IMR-90 (cell line): ENCODE measurements at regions not wholly inside any gene's neighbourhood (a gene's known extent, or its start where the extent isn't known, plus 50 kb on each side); places are given as distances from the start of the nearest gene placed in this dataset.

ENCODE experiments used
- ATAC-seq: fragments of 200-7000 bp; cut with Tn5 transposase; 2 replicates; pipeline ENCODE4 v1.9.1; 2020; ENCODE audit warnings: low read depth, mild to moderate bottlenecking, moderate library complexity
- BruUV-seq: library from RNA; stranded (reverse); fragments of 400-500 nt; replicated peaks from 2 replicates; lab custom pipeline; 2021; lab: Mats Ljungman, UMichigan
- CTCF ChIA-PET: fragments of 300-600 bp; formaldehyde crosslinking; extraction: SDS; loops from one replicate; lab custom pipeline; 2021; ENCODE audit warnings: antibody characterized with exemption; lab: Yijun Ruan, JAX
- POLR2A ChIA-PET: fragments of 300-600 bp; sonication (Branson Sonifier 250); formaldehyde crosslinking; loops from one replicate; lab custom pipeline; 2022; ENCODE audit warnings: antibody characterized with exemption; ENCODE audit not compliant: unreplicated experiment; lab: Charles Lee
- DNase-seq: peaks from one replicate; pipeline ENCODE4 v3.0.0; 2013
- H2AFZ ChIP-seq: replicated peaks from 2 replicates; pipeline ENCODE3; 2013; ENCODE audit warnings: low read length, mild to moderate bottlenecking; ENCODE audit not compliant: poor library complexity
- H2AK5ac ChIP-seq: 2 replicates; pipeline ENCODE4 v1.6.1; 2013; ENCODE audit warnings: low read depth, low read length, inconsistent platforms
- H2AK9ac ChIP-seq: replicated peaks from 2 replicates; pipeline ENCODE3; 2013; ENCODE audit warnings: mild to moderate bottlenecking, low read depth, low read length, moderate library complexity; ENCODE audit not compliant: poor library complexity
- H2BK120ac ChIP-seq: 2 replicates; pipeline ENCODE4 v1.6.1; 2013; ENCODE audit warnings: low read depth, low read length, inconsistent platforms
- H2BK15ac ChIP-seq: 3 replicates; pipeline ENCODE4 v1.6.1; 2013; ENCODE audit warnings: low read depth, low read length, inconsistent platforms
- H2BK20ac ChIP-seq: 2 replicates; pipeline ENCODE4 v1.6.1; 2013; ENCODE audit warnings: low read depth, mild to moderate bottlenecking, inconsistent platforms, low read length, moderate library complexity
- H2BK5ac ChIP-seq: 2 replicates; pipeline ENCODE4 v1.6.1; 2013; ENCODE audit warnings: mild to moderate bottlenecking, low read depth, low read length, inconsistent platforms; ENCODE audit not compliant: poor library complexity, severe bottlenecking
- H3K14ac ChIP-seq: replicated peaks from 2 replicates; pipeline ENCODE4 v1.6.1; 2013; ENCODE audit warnings: low read depth, low read length, inconsistent platforms
- H3K18ac ChIP-seq: 2 replicates; pipeline ENCODE4 v1.6.1; 2013; ENCODE audit warnings: low read depth, low read length, control low read depth
- H3K23ac ChIP-seq: 2 replicates; pipeline ENCODE4 v1.6.1; 2013; ENCODE audit warnings: low read depth, low read length, inconsistent platforms
- H3K27ac ChIP-seq: 2 replicates; pipeline ENCODE4 v1.5.1; 2013; ENCODE audit warnings: mild to moderate bottlenecking, control low read depth, low read length; ENCODE audit not compliant: insufficient read depth
- H3K27me3 ChIP-seq: 2 replicates; pipeline ENCODE4 v1.6.1; 2013; ENCODE audit warnings: low read length; ENCODE audit not compliant: control insufficient read depth, insufficient read depth
- H3K36me3 ChIP-seq: 2 replicates; pipeline ENCODE4 v1.6.1; 2013; ENCODE audit warnings: low read length, mixed read lengths; ENCODE audit not compliant: control insufficient read depth, insufficient read depth
- H3K4ac ChIP-seq: 2 replicates; pipeline ENCODE4 v1.6.1; 2013; ENCODE audit warnings: low read depth, low read length, inconsistent platforms
- H3K4me1 ChIP-seq: 2 replicates; pipeline ENCODE4 v1.6.1; 2013; ENCODE audit warnings: low read length, mixed read lengths; ENCODE audit not compliant: control insufficient read depth, insufficient read depth
- H3K4me2 ChIP-seq: 2 replicates; pipeline ENCODE4 v1.6.1; 2013; ENCODE audit warnings: low read depth, mild to moderate bottlenecking, control low read depth, low read length, moderate library complexity
- H3K4me3 ChIP-seq: 2 replicates; pipeline ENCODE4 v1.5.1; 2013; ENCODE audit warnings: low read depth, mild to moderate bottlenecking, control low read depth, low read length, moderate library complexity; ENCODE audit not compliant: insufficient read depth
- H3K56ac ChIP-seq: 2 replicates; pipeline ENCODE4 v1.6.1; 2013; ENCODE audit warnings: low read length, inconsistent platforms; ENCODE audit not compliant: insufficient read depth; ENCODE audit errors: extremely low read depth
- H3K79me1 ChIP-seq, 2 experiments: 2 replicates each; pipeline ENCODE4 v1.6.1; 2013; ENCODE audit warnings: low read length in 2 of 2, inconsistent platforms in 1 of 2, low read depth in 1 of 2
- H3K9ac ChIP-seq: 2 replicates; pipeline ENCODE4 v1.6.1; 2013; ENCODE audit warnings: low read depth, low read length, control low read depth
- H3K9me1 ChIP-seq: 2 replicates; pipeline ENCODE4 v1.6.1; 2013; ENCODE audit warnings: low read length, inconsistent platforms; ENCODE audit not compliant: insufficient read depth
- H3K9me3 ChIP-seq: 2 replicates; pipeline ENCODE4 v1.6.1; 2013; ENCODE audit warnings: low read length; ENCODE audit not compliant: control insufficient read depth, insufficient read depth
- H4K20me1 ChIP-seq: 2 replicates; pipeline ENCODE4 v1.6.1; 2013; ENCODE audit warnings: low read length, inconsistent platforms; ENCODE audit not compliant: insufficient read depth
- H4K5ac ChIP-seq: 2 replicates; pipeline ENCODE4 v1.6.1; 2013; ENCODE audit warnings: mild to moderate bottlenecking, low read depth, low read length, control low read depth
- H4K8ac ChIP-seq, 2 experiments: 2 replicates each; pipeline ENCODE4 v1.6.1; 2013; ENCODE audit warnings: low read depth in 2 of 2, low read length in 2 of 2, control low read depth in 1 of 2, inconsistent platforms in 1 of 2
- H4K91ac ChIP-seq: 2 replicates; pipeline ENCODE4 v1.6.1; 2013; ENCODE audit warnings: low read depth, low read length, inconsistent platforms; ENCODE audit not compliant: insufficient read depth
- BHLHE40 ChIP-seq: fragments of 150-350 bp; IDR thresholded peaks from 2 replicates; pipeline ENCODE4 v1.6.1; 2016; ENCODE audit warnings: mild to moderate bottlenecking, low read depth, low read length
- CEBPB ChIP-seq: IDR thresholded peaks from 2 replicates; pipeline ENCODE4 v1.6.1; 2012; ENCODE audit warnings: low read depth, low read length, improper control_type of control experiment
- FOS ChIP-seq: fragments of 150-350 bp; IDR thresholded peaks from 2 replicates; pipeline ENCODE4 v1.6.1; 2016; ENCODE audit warnings: low read depth, low read length
- MAFK ChIP-seq: IDR thresholded peaks from 2 replicates; pipeline ENCODE4 v1.6.1; 2012; ENCODE audit warnings: low read depth, low read length, improper control_type of control experiment
- MXI1 ChIP-seq: IDR thresholded peaks from 2 replicates; pipeline ENCODE4 v1.6.1; 2012; ENCODE audit warnings: low read depth, mild to moderate bottlenecking, low read length, moderate library complexity, borderline replicate concordance
- POLR2A ChIP-seq: IDR thresholded peaks from 2 replicates; pipeline ENCODE4 v1.6.1; 2012; ENCODE audit warnings: mild to moderate bottlenecking, low read depth, low read length
- RAD21 ChIP-seq: IDR thresholded peaks from 2 replicates; pipeline ENCODE4 v1.6.1; 2012; ENCODE audit warnings: low read length, improper control_type of control experiment
- RFX5 ChIP-seq: IDR thresholded peaks from 2 replicates; pipeline ENCODE4 v1.8.0; 2012; ENCODE audit warnings: low read depth, mild to moderate bottlenecking, low read length, moderate library complexity
- WGBS, 2 experiments: methylation state at CpG; one replicate each; pipeline versions ENCODE4 v1.1.5 to v1.1.7; 2013; ENCODE audit warnings: missing lambda C conversion rate in 2 of 2; ENCODE audit not compliant: insufficient read length in 1 of 2; ENCODE audit errors: extremely low coverage in 2 of 2; 5-methylcytosine and 5-hydroxymethylcytosine counted together
- dilution Hi-C: fragments of 300-500 bp; cut with HindIII; formaldehyde crosslinking; loops from one replicate; pipeline ENCODE4 v1.14.3; 2018; ENCODE audit warnings: low sequenced_read_pairs; ENCODE audit not compliant: unreplicated experiment
- in situ Hi-C: fragments of 300-500 bp; cut with MboI; formaldehyde crosslinking; loops from 3 replicates; pipeline ENCODE4 v1.14.3; 2019; ENCODE audit warnings: low sequenced_read_pairs, inconsistent platforms, mixed read lengths
- intact Hi-C: fragments of 100-400 bp; cut with micrococcal nuclease; formaldehyde crosslinking; loops from 2 replicates; pipeline ENCODE4 v1.10.0; 2022
- TF ChIP-seq, protein P1 (sequence below): fragments of 150-350 bp; IDR thresholded peaks from 2 replicates; pipeline ENCODE4 v1.6.1; 2016; ENCODE audit warnings: low read depth, mild to moderate bottlenecking, low read length, moderate library complexity, borderline replicate concordance

DNA sequence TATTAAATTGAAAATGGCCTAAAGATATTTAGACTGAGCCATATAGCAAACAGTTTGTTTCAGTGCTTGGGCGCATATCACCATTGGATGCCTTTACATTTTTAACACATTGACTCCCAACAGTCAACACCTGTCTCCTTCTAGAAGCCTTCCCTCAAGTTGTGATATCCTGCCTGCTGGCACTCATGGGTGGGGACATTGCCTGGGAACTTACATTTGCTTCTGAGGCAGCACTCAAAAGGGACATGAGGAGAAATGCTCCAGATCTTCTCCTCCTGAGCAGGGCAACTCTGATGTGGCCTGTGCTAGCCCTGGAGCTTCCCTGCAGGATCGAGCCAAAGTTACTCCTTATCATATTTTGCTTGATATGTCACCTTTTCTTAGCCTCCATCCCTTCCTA, 392.2 kb downstream of the CDH7 start:
- no peaks in the 10 kb centered on the region for H3K79me1 ChIP-seq
- H3K36me3 ChIP-seq, result no peaks in the 10 kb centered on the region
- H3K4me1 ChIP-seq, result no peaks in the 10 kb centered on the region
- H2AK5ac ChIP-seq, result no peak overlapping the region
- intact Hi-C loops (no loop called here), in situ Hi-C loops (no loop called here), dilution Hi-C loops (no loop called here)
- H4K91ac ChIP-seq, result no peak overlapping the region
- no peak overlapping the region for H2AK9ac ChIP-seq
- H3K27me3 ChIP-seq, result no peaks in the 10 kb centered on the region
- ChIA-PET CTCF (no interaction called here), POLR2A (no interaction called here)
- DNase-seq, result no peak
- H4K8ac ChIP-seq, result no peak overlapping the region
- no CpG with 5 or more reads among the region's 2 CpGs for WGBS, 2 experiments
- BruUV-seq, result no TSS peak
- H2AFZ ChIP-seq, result no peak overlapping the region
- no peak overlapping the region for H2BK120ac ChIP-seq
- peaks cover 5% of the 10 kb centered on the region; the same call in 1 of the 2 replicates for H3K9me3 ChIP-seq
- no peak overlapping the region for H3K4ac ChIP-seq
- no peaks in the 10 kb centered on the region for H4K20me1 ChIP-seq
- H3K27ac ChIP-seq, result no peak overlapping the region
- no peak overlapping the region for H2BK20ac ChIP-seq
- no peak overlapping the region for H4K5ac ChIP-seq
- no peak overlapping the region for H2BK5ac ChIP-seq
- TF ChIP-seq MAFK (no peak), CEBPB (no peak), POLR2A (no peak), BHLHE40 (no peak), FOS (no peak), MXI1 (no peak), RAD21 (no peak), RFX5 (no peak)
- TF ChIP-seq, protein P1, sequence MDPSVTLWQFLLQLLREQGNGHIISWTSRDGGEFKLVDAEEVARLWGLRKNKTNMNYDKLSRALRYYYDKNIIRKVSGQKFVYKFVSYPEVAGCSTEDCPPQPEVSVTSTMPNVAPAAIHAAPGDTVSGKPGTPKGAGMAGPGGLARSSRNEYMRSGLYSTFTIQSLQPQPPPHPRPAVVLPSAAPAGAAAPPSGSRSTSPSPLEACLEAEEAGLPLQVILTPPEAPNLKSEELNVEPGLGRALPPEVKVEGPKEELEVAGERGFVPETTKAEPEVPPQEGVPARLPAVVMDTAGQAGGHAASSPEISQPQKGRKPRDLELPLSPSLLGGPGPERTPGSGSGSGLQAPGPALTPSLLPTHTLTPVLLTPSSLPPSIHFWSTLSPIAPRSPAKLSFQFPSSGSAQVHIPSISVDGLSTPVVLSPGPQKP, result no peak
- H3K56ac ChIP-seq, result no peak overlapping the region
- no peak overlapping the region for H3K14ac ChIP-seq
- H3K9ac ChIP-seq, result no peak overlapping the region
- no peak for ATAC-seq
- H3K9me1 ChIP-seq, result no peaks in the 10 kb centered on the region
- no peak overlapping the region for H3K18ac ChIP-seq
- H2BK15ac ChIP-seq, result no peak overlapping the region
- no peak overlapping the region for H3K23ac ChIP-seq
- H3K4me2 ChIP-seq, result no peak overlapping the region
- no peak overlapping the region for H3K4me3 ChIP-seq
